Keratinocyte (primary cell): ENCODE measurements at regions not wholly inside any gene's neighbourhood (a gene's known extent, or its start where the extent isn't known, plus 50 kb on each side); places are given as distances from the start of the nearest gene placed in this dataset.

Source experiments
- DNase-seq: peaks from one replicate; pipeline ENCODE4 v3.0.0-alpha.2; 2011; ENCODE audit warnings: low read depth, missing footprints, low spot score
- FAIRE-seq: peaks from 2 replicates; lab custom pipeline; 2011; peaks lifted over from hg19 to GRCh38; lab: Jason Lieb, UNC
- H2AFZ ChIP-seq: 2 replicates; pipeline ENCODE4 v1.6.0; 2012; ENCODE audit warnings: low read length, control low read depth, inconsistent platforms; ENCODE audit not compliant: control insufficient read depth
- H3K27ac ChIP-seq: 2 replicates; pipeline ENCODE4 v1.5.1; 2011; ENCODE audit warnings: low read length; ENCODE audit not compliant: control insufficient read depth, insufficient read depth
- H3K27me3 ChIP-seq: 3 replicates; pipeline ENCODE4 v1.6.0; 2011; ENCODE audit warnings: low read length; ENCODE audit not compliant: control insufficient read depth, insufficient read depth; ENCODE audit errors: extremely low read depth
- H3K36me3 ChIP-seq, 2 experiments: 2 replicates in 1 of 2; 3 replicates in 1 of 2; pipeline ENCODE4 v1.5.1; 2011; ENCODE audit warnings: low read length in 2 of 2, mild to moderate bottlenecking in 1 of 2; ENCODE audit not compliant: control insufficient read depth in 2 of 2, insufficient read depth in 2 of 2; ENCODE audit errors: extremely low read depth in 1 of 2
- H3K4me1 ChIP-seq: 3 replicates; pipeline ENCODE4 v1.5.1; 2011; ENCODE audit warnings: low read length; ENCODE audit not compliant: control insufficient read depth, insufficient read depth; ENCODE audit errors: extremely low read depth
- H3K4me2 ChIP-seq: 3 replicates; pipeline ENCODE4 v1.6.0; 2011; ENCODE audit warnings: low read depth, low read length; ENCODE audit not compliant: control insufficient read depth, insufficient read depth; ENCODE audit errors: extremely low read depth
- H3K4me3 ChIP-seq, 3 experiments: fragments of 200-600 bp in 1 of 3; sonication (generic) in 1 of 3; 2 replicates in 2 of 3; 3 replicates in 1 of 3; pipeline ENCODE4 v1.5.1; 2011 to 2016; ENCODE audit warnings: low read length in 3 of 3, mild to moderate bottlenecking in 3 of 3, control low read depth in 2 of 3, inconsistent platforms in 1 of 3, low read depth in 1 of 3, mixed read lengths in 1 of 3, mixed run types in 1 of 3, moderate library complexity in 1 of 3; ENCODE audit not compliant: control insufficient read depth in 2 of 3, insufficient read depth in 2 of 3; ENCODE audit errors: extremely low read depth in 1 of 3
- H3K79me2 ChIP-seq: 2 replicates; pipeline ENCODE4 v1.6.0; 2012; ENCODE audit warnings: low read length; ENCODE audit not compliant: control insufficient read depth, insufficient read depth
- H3K9ac ChIP-seq: 3 replicates; pipeline ENCODE4 v1.6.0; 2011; ENCODE audit warnings: low read length; ENCODE audit not compliant: control insufficient read depth, insufficient read depth; ENCODE audit errors: extremely low read depth
- H3K9me1 ChIP-seq: 3 replicates; pipeline ENCODE4 v1.6.0; 2011; ENCODE audit warnings: low read length; ENCODE audit not compliant: control insufficient read depth, insufficient read depth; ENCODE audit errors: extremely low read depth
- H3K9me3 ChIP-seq: 2 replicates; pipeline ENCODE4 v1.5.1; 2012; ENCODE audit warnings: low read depth, low read length; ENCODE audit not compliant: control insufficient read depth
- H4K20me1 ChIP-seq: 3 replicates; pipeline ENCODE4 v1.6.0; 2011; ENCODE audit warnings: low read length; ENCODE audit not compliant: control insufficient read depth, insufficient read depth; ENCODE audit errors: extremely low read depth
- EZH2 ChIP-seq: IDR thresholded peaks from one replicate; pipeline ENCODE4 v1.6.1; 2012; ENCODE audit warnings: inconsistent platforms, mild to moderate bottlenecking, low read length, moderate library complexity
- dilution Hi-C: fragments of 300-500 bp; cut with MboI; formaldehyde crosslinking; loops from one replicate; pipeline ENCODE4 v1.7.0; 2020; ENCODE audit warnings: low sequenced_read_pairs; ENCODE audit not compliant: extremely low pct_ligation_motif_present
- TF ChIP-seq, protein P1 (sequence below), 3 experiments: IDR thresholded peaks in 1 of 3; conservative IDR thresholded peaks in 1 of 3; optimal IDR thresholded peaks in 1 of 3; 2 replicates in 2 of 3; 3 replicates in 1 of 3; pipeline versions ENCODE3 to v1.5.1; 2011; ENCODE audit warnings: low read length in 3 of 3, mild to moderate bottlenecking in 3 of 3, moderate library complexity in 2 of 3, control low read depth in 1 of 3, inconsistent platforms in 1 of 3; ENCODE audit not compliant: insufficient read depth in 2 of 3; ENCODE audit errors: extremely low read depth in 1 of 3

DNA sequence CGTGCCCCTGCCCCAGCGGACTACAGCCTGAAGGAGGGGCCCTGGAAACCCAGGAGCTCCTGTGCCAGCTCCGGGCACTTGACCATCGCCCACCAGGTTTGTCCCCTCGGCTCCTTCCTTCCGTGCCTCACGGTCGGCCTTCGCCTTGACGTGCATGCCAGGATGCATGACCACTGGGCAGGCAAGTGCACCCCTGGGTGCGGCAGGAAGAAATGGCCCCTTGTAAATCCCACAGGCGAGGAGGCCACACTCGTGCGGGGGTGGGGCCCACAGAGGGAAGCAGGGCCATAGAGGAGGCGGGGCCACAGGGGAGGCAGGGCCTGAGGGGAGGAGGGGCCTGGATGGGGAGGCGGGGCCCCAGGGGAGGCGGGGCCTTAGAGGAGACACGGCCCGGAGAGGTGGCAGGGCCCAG, 81.7 kb downstream of the YTHDF1 start:
- H4K20me1 ChIP-seq: no peaks in the 10 kb centered on the region
- H3K79me2 ChIP-seq: no peaks in the 10 kb centered on the region
- H3K9me3 ChIP-seq: no peaks in the 10 kb centered on the region
- H3K9me1 ChIP-seq: no peaks in the 10 kb centered on the region
- FAIRE-seq (no peak), DNase-seq (no peak)
- TF ChIP-seq, protein P1, sequence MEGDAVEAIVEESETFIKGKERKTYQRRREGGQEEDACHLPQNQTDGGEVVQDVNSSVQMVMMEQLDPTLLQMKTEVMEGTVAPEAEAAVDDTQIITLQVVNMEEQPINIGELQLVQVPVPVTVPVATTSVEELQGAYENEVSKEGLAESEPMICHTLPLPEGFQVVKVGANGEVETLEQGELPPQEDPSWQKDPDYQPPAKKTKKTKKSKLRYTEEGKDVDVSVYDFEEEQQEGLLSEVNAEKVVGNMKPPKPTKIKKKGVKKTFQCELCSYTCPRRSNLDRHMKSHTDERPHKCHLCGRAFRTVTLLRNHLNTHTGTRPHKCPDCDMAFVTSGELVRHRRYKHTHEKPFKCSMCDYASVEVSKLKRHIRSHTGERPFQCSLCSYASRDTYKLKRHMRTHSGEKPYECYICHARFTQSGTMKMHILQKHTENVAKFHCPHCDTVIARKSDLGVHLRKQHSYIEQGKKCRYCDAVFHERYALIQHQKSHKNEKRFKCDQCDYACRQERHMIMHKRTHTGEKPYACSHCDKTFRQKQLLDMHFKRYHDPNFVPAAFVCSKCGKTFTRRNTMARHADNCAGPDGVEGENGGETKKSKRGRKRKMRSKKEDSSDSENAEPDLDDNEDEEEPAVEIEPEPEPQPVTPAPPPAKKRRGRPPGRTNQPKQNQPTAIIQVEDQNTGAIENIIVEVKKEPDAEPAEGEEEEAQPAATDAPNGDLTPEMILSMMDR (optimal IDR thresholded peaks at IDR 0.05 in 1 of 3, IDR thresholded peaks at IDR 0.05 in 1 of 3, conservative IDR thresholded peaks at IDR 0.05 in 1 of 3; ENCODE audit: extremely low read depth in 1 of 3, insufficient read depth in 2 of 3, low read length in 3 of 3): no peak
- no peak for TF ChIP-seq EZH2
- H3K9ac ChIP-seq: no peak overlapping the region
- peaks cover 9% of the 10 kb centered on the region for H3K27me3 ChIP-seq
- H3K27ac ChIP-seq: no peak overlapping the region
- no peaks in the 10 kb centered on the region for H3K4me1 ChIP-seq
- no peak overlapping the region for H2AFZ ChIP-seq
- no peak overlapping the region for H3K4me3 ChIP-seq
- dilution Hi-C loops: no loop called here
- H3K36me3 ChIP-seq: no peaks in the 10 kb centered on the region
- no peak overlapping the region for H3K4me2 ChIP-seq

DNA sequence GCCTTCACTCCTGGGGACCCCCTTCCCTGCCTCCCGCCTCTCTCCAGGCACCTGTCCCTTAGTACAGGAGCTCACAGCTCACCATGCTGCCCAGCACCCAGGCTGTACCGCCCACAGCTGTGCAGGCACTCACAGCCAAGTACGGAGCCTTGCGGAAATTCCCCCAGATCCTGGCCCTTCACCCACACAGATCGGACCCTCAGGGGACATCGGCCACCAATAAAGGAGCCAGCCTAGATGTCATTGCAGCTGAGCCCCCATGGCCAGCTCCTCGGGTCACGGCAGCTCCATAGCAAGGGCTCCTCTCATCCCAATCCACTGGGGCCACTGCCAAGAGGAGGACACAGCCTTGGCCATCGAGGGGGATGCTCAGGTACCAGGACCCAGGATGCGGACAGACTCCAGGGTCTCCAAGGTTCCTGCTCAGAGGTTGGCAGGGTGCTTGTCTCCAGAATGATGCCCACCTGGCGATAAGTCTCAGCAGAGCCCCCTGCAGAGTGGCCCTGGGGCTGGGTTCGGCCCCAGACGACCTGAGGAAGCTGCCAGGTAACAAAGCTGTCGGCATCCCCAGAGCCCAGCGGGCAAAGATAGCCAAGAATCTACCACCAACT, 82.3 kb downstream of the YTHDF1 start:
- no peak for DNase-seq
- Histone ChIP-seq H3K79me2 (no peaks in the 10 kb centered on the region), H3K27ac (no peak overlapping the region), H2AFZ (no peak overlapping the region), H3K36me3 (no peaks in the 10 kb centered on the region), H3K9me3 (no peaks in the 10 kb centered on the region), H4K20me1 (no peaks in the 10 kb centered on the region), H3K4me2 (no peak overlapping the region), H3K9me1 (no peaks in the 10 kb centered on the region), H3K9ac (no peak overlapping the region), H3K27me3 (peaks cover 9% of the 10 kb centered on the region), H3K4me3 (no peak overlapping the region), H3K4me1 (no peaks in the 10 kb centered on the region)
- dilution Hi-C loops: no loop called here
- TF ChIP-seq EZH2: no peak
- TF ChIP-seq, protein P1 (optimal IDR thresholded peaks at IDR 0.05 in 1 of 3, IDR thresholded peaks at IDR 0.05 in 1 of 3, conservative IDR thresholded peaks at IDR 0.05 in 1 of 3; ENCODE audit: extremely low read depth in 1 of 3, insufficient read depth in 2 of 3, low read length in 3 of 3): no peak
- FAIRE-seq: no peak
